HEK293 (cell line): ENCODE measurements at regions not wholly inside any gene's neighbourhood (a gene's known extent, or its start where the extent isn't known, plus 50 kb on each side); places are given as distances from the start of the nearest gene placed in this dataset.

Experiments used
- CTCF ChIA-PET: fragments of 350-600 bp; formaldehyde crosslinking; extraction: SDS; loops from one replicate; lab custom pipeline; 2021; ENCODE audit warnings: antibody characterized with exemption; lab: Yijun Ruan, JAX
- POLR2A ChIA-PET: fragments of 300-600 bp; formaldehyde crosslinking; extraction: SDS; loops from one replicate; lab custom pipeline; 2020; ENCODE audit warnings: antibody characterized with exemption, inconsistent platforms; lab: Yijun Ruan, JAX
- H3K27ac ChIP-seq: fragments of 200-500 bp; sonication (Bioruptor generic); 2 replicates; pipeline ENCODE4 v1.5.1; 2014; ENCODE audit warnings: low read depth, low read length, control low read depth, inconsistent platforms; ENCODE audit errors: extremely low read depth
- H3K36me3 ChIP-seq, 2 experiments: fragments of 200-500 bp in 1 of 2; sonication (Bioruptor generic) in 1 of 2; 1 replicate in 1 of 2; 2 replicates in 1 of 2; pipeline ENCODE4 v1.5.1; 2014 to 2017; ENCODE audit warnings: inconsistent platforms in 2 of 2, low read length in 2 of 2; ENCODE audit not compliant: control insufficient read depth in 2 of 2, insufficient read depth in 1 of 2
- H3K4me1 ChIP-seq: fragments of 200-500 bp; sonication (Bioruptor generic); 2 replicates; pipeline ENCODE4 v1.5.1; 2014; ENCODE audit warnings: mild to moderate bottlenecking, low read length, inconsistent platforms; ENCODE audit not compliant: control insufficient read depth, insufficient read depth
- H3K4me3 ChIP-seq: 2 replicates; pipeline ENCODE4 v1.5.1; 2011; ENCODE audit warnings: low read depth, mild to moderate bottlenecking, control low read depth, low read length, moderate library complexity
- H3K9me3 ChIP-seq: fragments of 200-500 bp; sonication (Bioruptor generic); 2 replicates; pipeline ENCODE4 v1.5.1; 2014; ENCODE audit warnings: low read depth, low read length, inconsistent platforms; ENCODE audit not compliant: control insufficient read depth, insufficient read depth
- SP7 ChIP-seq: fragments of 450-650 bp; formaldehyde crosslinking; IDR thresholded peaks from 2 replicates; pipeline ENCODE4 v1.5.1; 2016; ENCODE audit warnings: missing biosample characterization, missing genetic modification characterization
- TSHZ1 ChIP-seq: fragments of 450-650 bp; formaldehyde crosslinking; IDR thresholded peaks from 2 replicates; pipeline ENCODE4 v1.5.1; 2016; ENCODE audit warnings: missing biosample characterization, missing genetic modification characterization, borderline replicate concordance
- YY1 ChIP-seq: fragments of 450-650 bp; formaldehyde crosslinking; IDR thresholded peaks from 2 replicates; pipeline ENCODE4 v1.5.1; 2018; ENCODE audit warnings: missing biosample characterization, missing genetic modification characterization
- ZBTB26 ChIP-seq: fragments of 450-650 bp; formaldehyde crosslinking; optimal IDR thresholded peaks from 2 replicates; pipeline ENCODE3; 2016; ENCODE audit warnings: missing biosample characterization, mild to moderate bottlenecking, missing genetic modification characterization
- ZFP41 ChIP-seq: fragments of 450-650 bp; formaldehyde crosslinking; IDR thresholded peaks from 2 replicates; pipeline ENCODE4 v1.5.1; 2016; ENCODE audit warnings: missing biosample characterization, missing genetic modification characterization, borderline replicate concordance
- ZNF2 ChIP-seq: fragments of 450-650 bp; formaldehyde crosslinking; IDR thresholded peaks from 2 replicates; pipeline ENCODE4 v1.5.1; 2016; ENCODE audit warnings: missing biosample characterization, missing genetic modification characterization
- ZNF239 ChIP-seq: fragments of 450-650 bp; formaldehyde crosslinking; IDR thresholded peaks from 2 replicates; pipeline ENCODE4 v1.5.1; 2016; ENCODE audit warnings: missing biosample characterization, missing genetic modification characterization
- ZNF248 ChIP-seq: fragments of 450-650 bp; formaldehyde crosslinking; IDR thresholded peaks from 2 replicates; pipeline ENCODE4 v1.5.1; 2017; ENCODE audit warnings: missing biosample characterization, missing genetic modification characterization
- ZNF280D ChIP-seq: fragments of 450-650 bp; formaldehyde crosslinking; IDR thresholded peaks from 2 replicates; pipeline ENCODE4 v1.5.1; 2016; ENCODE audit warnings: missing biosample characterization, missing genetic modification characterization
- ZNF341 ChIP-seq: fragments of 450-650 bp; formaldehyde crosslinking; IDR thresholded peaks from 2 replicates; pipeline ENCODE4; 2016; ENCODE audit warnings: low read depth, missing biosample characterization, missing genetic modification characterization
- ZNF362 ChIP-seq: fragments of 450-650 bp; formaldehyde crosslinking; IDR thresholded peaks from 2 replicates; pipeline ENCODE4 v1.5.1; 2016; ENCODE audit warnings: missing biosample characterization, missing genetic modification characterization
- ZNF391 ChIP-seq: fragments of 450-650 bp; formaldehyde crosslinking; IDR thresholded peaks from 2 replicates; pipeline ENCODE4 v1.5.1; 2016; ENCODE audit warnings: low read depth, missing biosample characterization, missing genetic modification characterization, borderline replicate concordance
- ZNF433 ChIP-seq: fragments of 450-650 bp; formaldehyde crosslinking; IDR thresholded peaks from 2 replicates; pipeline ENCODE4 v1.5.1; 2016; ENCODE audit warnings: missing biosample characterization, missing genetic modification characterization, low read depth
- ZNF488 ChIP-seq: fragments of 450-650 bp; formaldehyde crosslinking; IDR thresholded peaks from 2 replicates; pipeline ENCODE4 v1.5.1; 2016; ENCODE audit warnings: missing biosample characterization, missing genetic modification characterization
- ZNF501 ChIP-seq: fragments of 450-650 bp; formaldehyde crosslinking; IDR thresholded peaks from 2 replicates; pipeline ENCODE4 v1.5.1; 2016; ENCODE audit warnings: missing biosample characterization, missing genetic modification characterization
- ZNF677 ChIP-seq: fragments of 450-650 bp; IDR thresholded peaks from 2 replicates; pipeline ENCODE4 v1.5.0; 2018; ENCODE audit warnings: missing biosample characterization, mild to moderate bottlenecking, missing genetic modification characterization, moderate library complexity
- ZNF76 ChIP-seq: fragments of 450-650 bp; formaldehyde crosslinking; IDR thresholded peaks from 2 replicates; pipeline ENCODE4; 2016; ENCODE audit warnings: low read depth, missing biosample characterization, missing genetic modification characterization, borderline replicate concordance
- ZNF776 ChIP-seq: fragments of 450-650 bp; formaldehyde crosslinking; IDR thresholded peaks from 2 replicates; pipeline ENCODE4 v1.5.0; 2017; ENCODE audit warnings: missing biosample characterization, missing genetic modification characterization, borderline replicate concordance

- Histone ChIP-seq H3K9me3 (no peaks in the 10 kb centered on the region), H3K36me3 (no peaks in the 10 kb centered on the region), H3K4me3 (no peak overlapping the region), H3K4me1 (no peaks in the 10 kb centered on the region), H3K27ac (no peak overlapping the region)
- ChIA-PET POLR2A (no interaction called here), CTCF (no interaction called here)
- TF ChIP-seq ZNF433 (tag by site-specific recombination) = no peak
- TF ChIP-seq ZBTB26 (tag by site-specific recombination) = no peak
- TF ChIP-seq ZNF248 (tag by site-specific recombination) = no peak
- no peak for TF ChIP-seq ZNF501
- TF ChIP-seq ZNF2 (tag by site-specific recombination) = no peak
- no peak for TF ChIP-seq ZNF341 (tag by site-specific recombination)
- TF ChIP-seq YY1 (tag by site-specific recombination) = no peak
- no peak for TF ChIP-seq ZNF239 (tag by site-specific recombination)
- no peak for TF ChIP-seq ZNF488 (tag by site-specific recombination)
- no peak for TF ChIP-seq ZNF776 (tag by site-specific recombination)
- no peak for TF ChIP-seq SP7 (tag by site-specific recombination)
- no peak for TF ChIP-seq ZNF280D (tag by site-specific recombination)
- TF ChIP-seq TSHZ1 (tag by site-specific recombination) = no peak
- no peak for TF ChIP-seq ZNF362 (tag by site-specific recombination)
- TF ChIP-seq ZFP41 (tag by site-specific recombination) = no peak
- TF ChIP-seq ZNF391 (tag by site-specific recombination) = no peak
- no peak for TF ChIP-seq ZNF76 (tag by site-specific recombination)
- TF ChIP-seq ZNF677 (tag by site-specific recombination) = no peak
These were observed 458.8 kb upstream of the CBLB start for GRCh38 chr3:106327696-106328025.
